ENCODE measurements at regions not wholly inside any gene's neighbourhood (a gene's known extent, or its start where the extent isn't known, plus 50 kb on each side); places are given as distances from the start of the nearest gene placed in this dataset.

- TF ChIP-seq ZNF532 (CRISPR knock-in tag; IDR thresholded peaks at IDR 0.05; ENCODE audit: borderline replicate concordance) (no peak), ZNF671 (CRISPR knock-in tag; IDR thresholded peaks at IDR 0.05) (no peak)
Measured at GRCh38 chr12:124480469-124481256, 86.7 kb downstream of the NCOR2 start (continued).

GRCh38 chr12:124479680-124480468 lies 87.5 kb downstream of the NCOR2 start:
- H3K36me3 Mint-ChIP-seq = peaks cover 43% of the 10 kb centered on the region
- DNase-seq (ENCODE audit: low spot score) (no peak), ATAC-seq (no peak)
- ChIA-PET POLR2A (interaction anchor here (1.1 kb wide), 1 partner anchor 292 kb away, joined by 3 read pairs; no protein-coding TSS in a partner anchor), CTCF (interaction anchor here (0.9 kb wide), 1 partner anchor 10 kb away, joined by 3 read pairs; no protein-coding TSS in a partner anchor)
- H3K4me1 Mint-ChIP-seq = peaks cover 6% of the 10 kb centered on the region; the same call in 1 of the 2 replicates
- H3K4me3 Mint-ChIP-seq = no peak overlapping the region
- H3K27me3 Mint-ChIP-seq (ENCODE audit: low read depth) = no peaks in the 10 kb centered on the region
- H3K9me3 Mint-ChIP-seq = no peaks in the 10 kb centered on the region
- TF ChIP-seq ZNF121 (CRISPR knock-in tag; IDR thresholded peaks at IDR 0.05) (peak; percentile 11; the same call in 1 of the 2 replicates), USF2 (CRISPR knock-in tag; IDR thresholded peaks at IDR 0.05) (no peak)
- H3K27ac Mint-ChIP-seq = peak overlapping the region; percentile 87

- peak; percentile 63; the same call in 1 of the 2 replicates for TF ChIP-seq ZBTB43 (CRISPR knock-in tag; IDR thresholded peaks at IDR 0.05)
- no peak for TF ChIP-seq FOXK1 (CRISPR knock-in tag; IDR thresholded peaks at IDR 0.05)
- Mint-ChIP-seq H3K36me3 (peaks cover 48% of the 10 kb centered on the region), H3K27me3 (ENCODE audit: low read depth) (no peaks in the 10 kb centered on the region), H3K4me1 (peaks cover 6% of the 10 kb centered on the region; the same call in 1 of the 2 replicates), H3K4me3 (no peak overlapping the region), H3K27ac (peak overlapping the region; percentile 87), H3K9me3 (peaks cover 4% of the 10 kb centered on the region)
- ATAC-seq (no peak), DNase-seq (ENCODE audit: low spot score) (no peak)
- CTCF ChIA-PET = interaction anchor here (1.0 kb wide), 1 partner anchor 277 kb away, joined by 3 read pairs; no protein-coding TSS in a partner anchor
- POLR2A ChIA-PET = no interaction called here
Measured at GRCh38 chr12:124478985-124479645, 88.3 kb downstream of the NCOR2 start.

- CTCF ChIA-PET = interaction anchor here (1.0 kb wide), 1 partner anchor 277 kb away, joined by 3 read pairs; no protein-coding TSS in a partner anchor
- no peak for ATAC-seq
- Mint-ChIP-seq H3K4me1 (peaks cover 6% of the 10 kb centered on the region; the same call in 1 of the 2 replicates), H3K4me3 (no peak overlapping the region), H3K36me3 (peaks cover 55% of the 10 kb centered on the region), H3K27me3 (ENCODE audit: low read depth) (no peaks in the 10 kb centered on the region), H3K27ac (peak overlapping the region; percentile 69), H3K9me3 (peaks cover 11% of the 10 kb centered on the region)
- POLR2A ChIA-PET = no interaction called here
- TF ChIP-seq RORB (CRISPR knock-in tag; IDR thresholded peaks at IDR 0.05) (no peak), GTF2I (CRISPR knock-in tag; conservative IDR thresholded peaks at IDR 0.05) (no peak)
- DNase-seq (ENCODE audit: low spot score) = no peak
Measured at GRCh38 chr12:124478416-124478815, 89.0 kb downstream of the NCOR2 start.

All from WTC11 (cell line).